DMS153 (cell line): ENCODE measurements at regions not wholly inside any gene's neighbourhood (a gene's known extent, or its start where the extent isn't known, plus 50 kb on each side); places are given as distances from the start of the nearest gene placed in this dataset.
"Not testable (repeated sequence)": the region's sequence is repeated elsewhere in the genome, so short reads cannot be mapped to it uniquely, and the experiment has no call there.

Experiments
- DNase-seq: peaks from one replicate; lab custom pipeline; 2025; lab: John Stamatoyannopoulos, UW

GRCh38 chr15:91414124-91414523 is 314.1 kb downstream of the SV2B start:
- no peak for DNase-seq

- not testable (repeated sequence) for DNase-seq
These were observed 315.2 kb downstream of the SV2B start for GRCh38 chr15:91415258-91415657.

- DNase-seq = no peak
These were observed 320.6 kb downstream of the SV2B start for GRCh38 chr15:91420689-91421088.

- DNase-seq = no peak
These were observed 322.7 kb downstream of the SV2B start for GRCh38 chr15:91422797-91423196.

- no peak for DNase-seq
These were observed 323.9 kb downstream of the SV2B start for GRCh38 chr15:91424001-91424400.

GRCh38 chr15:91426412-91426811 is 326.4 kb downstream of the SV2B start:
- DNase-seq = no peak

GRCh38 chr15:91429973-91430372 is 329.9 kb downstream of the SV2B start:
- DNase-seq = no peak

- DNase-seq = no peak
These were observed 331.1 kb downstream of the SV2B start for GRCh38 chr15:91431041-91431715.

GRCh38 chr15:91435113-91435512 is 335.1 kb downstream of the SV2B start:
- no peak for DNase-seq

GRCh38 chr15:91444656-91445055 is 344.6 kb downstream of the SV2B start:
- no peak for DNase-seq

- DNase-seq = no peak
These were observed 345.7 kb downstream of the SV2B start for GRCh38 chr15:91445695-91446228.

- no peak for DNase-seq
These were observed 348.1 kb downstream of the SV2B start for GRCh38 chr15:91447991-91448644.

GRCh38 chr15:91453376-91453775 is 353.3 kb downstream of the SV2B start:
- not testable (repeated sequence) for DNase-seq

GRCh38 chr15:91456251-91456718 is 356.2 kb downstream of the SV2B start:
- DNase-seq = no peak

GRCh38 chr15:91456921-91457320 is 356.9 kb downstream of the SV2B start:
- DNase-seq = no peak

GRCh38 chr15:91461377-91461776 is 361.3 kb downstream of the SV2B start:
- DNase-seq = no peak

- DNase-seq = no peak
These were observed 365.0 kb downstream of the SV2B start for GRCh38 chr15:91465086-91465485.

- peak; percentile 80 for DNase-seq
These were observed 365.6 kb downstream of the SV2B start for GRCh38 chr15:91465696-91466095.

GRCh38 chr15:91468871-91469580 is 369.0 kb downstream of the SV2B start:
- no peak for DNase-seq

GRCh38 chr15:91469632-91470567 is 369.8 kb downstream of the SV2B start:
- peak; percentile 36 for DNase-seq

GRCh38 chr15:91471468-91471867 is 371.4 kb downstream of the SV2B start:
- no peak for DNase-seq

GRCh38 chr15:91472316-91472756 is 372.3 kb downstream of the SV2B start:
- no peak for DNase-seq
